ENCODE measurements at regions not wholly inside any gene's neighbourhood (a gene's known extent, or its start where the extent isn't known, plus 50 kb on each side); places are given as distances from the start of the nearest gene placed in this dataset.
"Not testable (repeated sequence)": the region's sequence is repeated elsewhere in the genome, so short reads cannot be mapped to it uniquely, and the experiment has no call there.

DNA sequence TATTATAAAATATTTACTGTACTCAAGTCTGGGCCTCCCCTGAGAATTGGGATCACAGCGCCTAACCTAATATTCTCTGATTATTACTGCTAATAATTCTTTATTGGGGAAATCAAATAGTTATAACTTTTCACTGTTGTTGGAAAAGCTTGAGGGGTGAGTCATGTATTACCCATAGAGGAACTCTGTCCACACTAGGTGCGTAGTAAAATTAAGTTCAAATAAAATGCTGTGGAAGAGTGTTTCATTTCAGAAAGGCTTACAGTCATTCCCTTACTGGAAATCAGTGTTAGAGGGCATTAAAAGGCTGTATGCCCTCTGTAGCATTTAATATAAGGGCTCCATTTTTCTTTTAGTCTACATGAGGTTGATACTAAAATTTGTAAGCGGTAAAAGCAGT, 135.0 kb upstream of the NFIA start:
- TF ChIP-seq, protein P1, sequence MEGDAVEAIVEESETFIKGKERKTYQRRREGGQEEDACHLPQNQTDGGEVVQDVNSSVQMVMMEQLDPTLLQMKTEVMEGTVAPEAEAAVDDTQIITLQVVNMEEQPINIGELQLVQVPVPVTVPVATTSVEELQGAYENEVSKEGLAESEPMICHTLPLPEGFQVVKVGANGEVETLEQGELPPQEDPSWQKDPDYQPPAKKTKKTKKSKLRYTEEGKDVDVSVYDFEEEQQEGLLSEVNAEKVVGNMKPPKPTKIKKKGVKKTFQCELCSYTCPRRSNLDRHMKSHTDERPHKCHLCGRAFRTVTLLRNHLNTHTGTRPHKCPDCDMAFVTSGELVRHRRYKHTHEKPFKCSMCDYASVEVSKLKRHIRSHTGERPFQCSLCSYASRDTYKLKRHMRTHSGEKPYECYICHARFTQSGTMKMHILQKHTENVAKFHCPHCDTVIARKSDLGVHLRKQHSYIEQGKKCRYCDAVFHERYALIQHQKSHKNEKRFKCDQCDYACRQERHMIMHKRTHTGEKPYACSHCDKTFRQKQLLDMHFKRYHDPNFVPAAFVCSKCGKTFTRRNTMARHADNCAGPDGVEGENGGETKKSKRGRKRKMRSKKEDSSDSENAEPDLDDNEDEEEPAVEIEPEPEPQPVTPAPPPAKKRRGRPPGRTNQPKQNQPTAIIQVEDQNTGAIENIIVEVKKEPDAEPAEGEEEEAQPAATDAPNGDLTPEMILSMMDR (IDR thresholded peaks at IDR 0.05; ENCODE audit: low read depth, low read length, missing control alignments), result no peak
- no peak overlapping the region for H3K4me3 ChIP-seq (ENCODE audit: low read depth, low read length)
- in situ Hi-C loops (cut with HindIII; ENCODE audit: low sequenced_read_pairs), result no loop called here
- DNase-seq (ENCODE audit: low read depth), result no peak

DNA sequence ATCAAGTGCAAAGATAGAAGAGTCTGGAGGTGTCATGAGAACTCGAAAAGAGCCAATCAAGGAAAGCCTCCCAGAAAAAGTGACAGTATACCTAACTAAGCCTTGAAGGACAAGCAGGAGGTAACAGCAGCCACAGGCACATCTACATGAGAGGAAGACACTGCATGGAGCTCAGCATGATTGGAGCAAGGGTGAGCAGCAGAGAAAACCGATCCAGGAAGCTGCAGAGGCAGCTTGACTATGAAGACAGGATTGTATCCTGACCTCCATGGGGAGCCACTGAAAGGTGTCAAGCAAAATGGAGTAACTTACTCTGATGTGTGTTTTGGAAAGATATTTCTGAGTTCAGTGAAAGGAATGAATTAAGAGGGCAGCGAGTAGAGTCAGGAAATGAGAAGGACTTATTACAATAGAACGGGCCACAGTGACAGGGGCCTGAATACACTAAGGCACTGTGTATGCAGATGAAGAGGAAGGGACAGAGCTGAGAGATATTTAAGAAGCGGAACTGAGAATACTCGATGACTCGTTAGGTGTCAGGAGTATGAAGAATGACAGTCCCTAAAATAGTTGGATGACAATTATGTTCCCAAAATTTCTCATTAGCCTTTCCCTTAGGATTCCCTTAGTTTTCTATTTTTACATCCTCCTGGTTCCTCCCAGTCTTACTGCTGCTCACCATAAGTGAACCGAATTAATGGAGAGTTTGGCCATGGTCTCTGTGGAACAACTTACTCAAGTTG, 139.3 kb upstream of the NFIA start:
- in situ Hi-C loops (cut with HindIII; ENCODE audit: low sequenced_read_pairs), result no loop called here
- TF ChIP-seq, protein P1 (IDR thresholded peaks at IDR 0.05; ENCODE audit: low read depth, low read length, missing control alignments), result no peak
- no peak overlapping the region for H3K4me3 ChIP-seq (ENCODE audit: low read depth, low read length)
- no peak for DNase-seq (ENCODE audit: low read depth)

DNA sequence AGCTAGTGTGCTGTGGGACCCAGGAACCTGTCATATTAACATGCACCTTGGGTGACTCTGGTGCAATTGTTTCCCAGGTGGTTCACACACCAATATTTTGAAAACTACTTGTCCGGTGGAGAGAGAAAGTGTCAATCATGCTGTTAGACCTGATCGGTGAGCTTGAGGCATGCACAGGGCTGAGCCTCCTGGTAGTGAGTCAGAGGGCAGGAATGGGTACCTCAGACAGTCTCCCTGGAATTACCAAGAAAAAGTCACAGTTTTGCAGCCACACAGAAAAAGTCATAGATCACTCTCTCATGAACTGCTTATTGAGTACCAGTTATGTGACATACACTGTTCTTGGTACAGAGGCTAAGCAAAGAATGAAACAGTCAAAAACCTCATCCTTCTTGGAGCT, 140.1 kb upstream of the NFIA start:
- no peak for DNase-seq (ENCODE audit: low read depth)
- in situ Hi-C loops (cut with HindIII; ENCODE audit: low sequenced_read_pairs), result no loop called here
- H3K4me3 ChIP-seq (ENCODE audit: low read depth, low read length), result no peak overlapping the region
- TF ChIP-seq, protein P1 (IDR thresholded peaks at IDR 0.05; ENCODE audit: low read depth, low read length, missing control alignments), result no peak

DNA sequence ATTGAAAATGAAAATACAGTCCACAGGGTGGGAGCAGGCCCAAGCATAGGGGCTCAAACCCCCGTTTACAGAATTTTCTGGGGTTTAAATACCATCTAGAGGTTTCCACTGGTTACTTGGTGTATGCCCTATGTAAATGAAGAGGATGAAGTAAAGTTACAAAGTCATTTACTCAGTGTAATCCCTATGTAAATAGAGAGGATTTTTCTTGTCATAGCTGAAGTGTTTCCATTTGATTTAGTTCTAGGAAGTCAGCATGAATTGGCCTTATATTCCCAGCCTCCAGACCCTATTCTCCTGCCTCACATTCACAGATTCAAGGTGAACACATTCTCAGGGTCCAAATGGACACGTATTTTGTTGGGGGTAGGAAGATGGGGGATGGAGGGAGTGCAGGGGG, 141.7 kb upstream of the NFIA start:
- in situ Hi-C loops (cut with HindIII; ENCODE audit: low sequenced_read_pairs); H3K4me3 ChIP-seq (ENCODE audit: low read depth, low read length); DNase-seq (ENCODE audit: low read depth): not testable (repeated sequence)

DNA sequence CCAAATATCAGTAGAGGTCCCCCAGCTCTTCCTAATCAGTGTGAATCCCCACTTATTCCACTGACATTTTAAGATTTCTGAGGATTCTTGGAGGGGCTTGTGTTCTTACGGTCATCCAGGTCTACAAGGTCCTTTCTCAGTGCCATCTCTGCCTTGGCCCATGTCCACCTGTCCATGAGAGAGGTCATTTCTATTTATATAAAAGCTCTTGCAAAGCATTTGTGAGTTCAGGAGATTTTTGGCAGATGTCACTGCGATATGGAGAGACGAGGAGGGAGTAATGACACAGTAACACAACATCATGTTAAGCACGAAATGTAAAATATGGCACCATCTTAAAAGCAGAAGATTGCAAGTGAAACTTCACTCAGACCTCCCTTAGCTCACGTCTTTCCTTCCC, 144.6 kb upstream of the NFIA start:
- TF ChIP-seq, protein P1 (IDR thresholded peaks at IDR 0.05; ENCODE audit: low read depth, low read length, missing control alignments), result no peak
- in situ Hi-C loops (cut with HindIII; ENCODE audit: low sequenced_read_pairs), result no loop called here
- no peak overlapping the region for H3K4me3 ChIP-seq (ENCODE audit: low read depth, low read length)
- no peak for DNase-seq (ENCODE audit: low read depth)

- in situ Hi-C loops (cut with HindIII; ENCODE audit: low sequenced_read_pairs), result no loop called here
- DNase-seq (ENCODE audit: low read depth), result no peak
- TF ChIP-seq, protein P1 (IDR thresholded peaks at IDR 0.05; ENCODE audit: low read depth, low read length, missing control alignments), result no peak
- H3K4me3 ChIP-seq (ENCODE audit: low read depth, low read length), result no peak overlapping the region
These were observed 145.6 kb upstream of the NFIA start for GRCh38 chr1:60936591-60937342.

DNA sequence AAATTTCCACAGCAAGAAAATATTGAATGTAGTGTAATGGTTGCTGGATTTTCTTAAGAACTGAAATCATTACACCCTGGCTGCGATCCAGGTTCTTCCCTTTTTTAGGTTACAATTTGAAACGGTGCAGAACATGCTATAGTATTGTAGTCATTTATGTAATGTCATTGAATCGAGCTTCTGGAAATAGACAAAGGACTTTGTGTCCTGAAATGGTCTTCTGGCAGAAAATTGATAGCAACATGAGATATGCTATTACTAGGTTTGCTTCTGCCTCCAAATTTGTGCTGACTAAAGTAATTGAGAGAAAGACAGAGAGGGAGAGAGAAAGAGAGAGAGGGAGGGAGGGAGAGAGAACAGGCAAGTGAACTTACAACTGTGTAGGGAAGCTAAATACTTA, 146.2 kb upstream of the NFIA start:
- TF ChIP-seq, protein P1 (IDR thresholded peaks at IDR 0.05; ENCODE audit: low read depth, low read length, missing control alignments), result no peak
- peak; percentile 8 for DNase-seq (ENCODE audit: low read depth)
- H3K4me3 ChIP-seq (ENCODE audit: low read depth, low read length), result no peak overlapping the region
- in situ Hi-C loops (cut with HindIII; ENCODE audit: low sequenced_read_pairs), result no loop called here
